ENCODE measurements at regions not wholly inside any gene's neighbourhood (a gene's known extent, or its start where the extent isn't known, plus 50 kb on each side); places are given as distances from the start of the nearest gene placed in this dataset.
"Not testable (repeated sequence)": the region's sequence is repeated elsewhere in the genome, so short reads cannot be mapped to it uniquely, and the experiment has no call there.

DNA sequence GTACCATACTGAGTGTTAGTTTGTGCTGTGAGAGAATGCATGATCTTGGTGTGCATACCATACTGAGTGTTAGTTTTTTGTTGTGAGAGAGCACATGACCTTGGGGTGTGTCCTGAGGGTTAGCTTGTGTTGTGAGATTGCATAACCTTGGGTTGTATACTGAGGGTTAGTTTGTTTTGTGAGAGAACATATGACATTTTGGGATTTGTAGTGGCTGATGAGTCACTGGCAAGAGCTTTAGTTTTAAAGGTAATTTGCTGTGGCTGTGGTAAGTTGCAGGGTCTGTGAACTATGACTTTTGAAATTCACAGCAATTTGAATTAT, 1068.3 kb upstream of the EDIL3 start:
- Histone ChIP-seq H3K9me3 (ENCODE audit: severe bottlenecking) (no peaks in the 10 kb centered on the region), H3K36me3 (ENCODE audit: low read depth) (no peaks in the 10 kb centered on the region), H3K4me1 (ENCODE audit: insufficient read depth, poor library complexity, severe bottlenecking) (no peaks in the 10 kb centered on the region), H3K4me3 (ENCODE audit: severe bottlenecking) (no peak overlapping the region), H3K27me3 (ENCODE audit: insufficient read depth, poor library complexity, severe bottlenecking) (peaks cover 4% of the 10 kb centered on the region), H3K27ac (ENCODE audit: poor library complexity, severe bottlenecking) (no peak overlapping the region)
- ATAC-seq (ENCODE audit: low read depth) (no peak), DNase-seq (ENCODE audit: low spot score) (no peak)
- TF ChIP-seq, protein P1, sequence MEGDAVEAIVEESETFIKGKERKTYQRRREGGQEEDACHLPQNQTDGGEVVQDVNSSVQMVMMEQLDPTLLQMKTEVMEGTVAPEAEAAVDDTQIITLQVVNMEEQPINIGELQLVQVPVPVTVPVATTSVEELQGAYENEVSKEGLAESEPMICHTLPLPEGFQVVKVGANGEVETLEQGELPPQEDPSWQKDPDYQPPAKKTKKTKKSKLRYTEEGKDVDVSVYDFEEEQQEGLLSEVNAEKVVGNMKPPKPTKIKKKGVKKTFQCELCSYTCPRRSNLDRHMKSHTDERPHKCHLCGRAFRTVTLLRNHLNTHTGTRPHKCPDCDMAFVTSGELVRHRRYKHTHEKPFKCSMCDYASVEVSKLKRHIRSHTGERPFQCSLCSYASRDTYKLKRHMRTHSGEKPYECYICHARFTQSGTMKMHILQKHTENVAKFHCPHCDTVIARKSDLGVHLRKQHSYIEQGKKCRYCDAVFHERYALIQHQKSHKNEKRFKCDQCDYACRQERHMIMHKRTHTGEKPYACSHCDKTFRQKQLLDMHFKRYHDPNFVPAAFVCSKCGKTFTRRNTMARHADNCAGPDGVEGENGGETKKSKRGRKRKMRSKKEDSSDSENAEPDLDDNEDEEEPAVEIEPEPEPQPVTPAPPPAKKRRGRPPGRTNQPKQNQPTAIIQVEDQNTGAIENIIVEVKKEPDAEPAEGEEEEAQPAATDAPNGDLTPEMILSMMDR (IDR thresholded peaks at IDR 0.05; ENCODE audit: poor library complexity, severe bottlenecking): no peak

DNA sequence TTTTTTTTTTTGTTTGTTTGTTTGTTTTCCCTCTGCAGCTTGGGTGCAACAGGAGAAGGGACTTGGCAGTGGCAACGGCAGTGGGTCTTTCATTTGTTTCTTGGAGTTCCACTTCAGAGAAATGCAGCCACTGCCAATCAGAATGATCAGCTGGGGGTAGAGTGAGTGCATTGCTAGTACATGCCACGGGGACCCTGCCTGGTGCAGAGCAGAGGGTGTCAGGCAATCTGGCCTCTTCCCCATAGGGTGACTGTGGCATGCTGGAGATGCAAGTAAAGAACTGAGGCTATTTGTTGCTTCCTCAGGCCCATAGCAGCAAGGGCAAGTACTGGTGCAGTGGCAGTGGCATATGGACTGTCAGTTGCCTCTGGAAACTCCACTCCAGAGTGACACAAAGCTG, 1073.6 kb upstream of the EDIL3 start:
- no peaks in the 10 kb centered on the region for H3K4me1 ChIP-seq (ENCODE audit: insufficient read depth, poor library complexity, severe bottlenecking)
- no peaks in the 10 kb centered on the region for H3K36me3 ChIP-seq (ENCODE audit: low read depth)
- no peak for DNase-seq (ENCODE audit: low spot score)
- no peak overlapping the region for H3K4me3 ChIP-seq (ENCODE audit: severe bottlenecking)
- H3K27ac ChIP-seq (ENCODE audit: poor library complexity, severe bottlenecking): no peak overlapping the region
- peaks cover 4% of the 10 kb centered on the region for H3K27me3 ChIP-seq (ENCODE audit: insufficient read depth, poor library complexity, severe bottlenecking)
- TF ChIP-seq, protein P1 (IDR thresholded peaks at IDR 0.05; ENCODE audit: poor library complexity, severe bottlenecking): no peak
- no peak for ATAC-seq (ENCODE audit: low read depth)
- no peaks in the 10 kb centered on the region for H3K9me3 ChIP-seq (ENCODE audit: severe bottlenecking)

DNA sequence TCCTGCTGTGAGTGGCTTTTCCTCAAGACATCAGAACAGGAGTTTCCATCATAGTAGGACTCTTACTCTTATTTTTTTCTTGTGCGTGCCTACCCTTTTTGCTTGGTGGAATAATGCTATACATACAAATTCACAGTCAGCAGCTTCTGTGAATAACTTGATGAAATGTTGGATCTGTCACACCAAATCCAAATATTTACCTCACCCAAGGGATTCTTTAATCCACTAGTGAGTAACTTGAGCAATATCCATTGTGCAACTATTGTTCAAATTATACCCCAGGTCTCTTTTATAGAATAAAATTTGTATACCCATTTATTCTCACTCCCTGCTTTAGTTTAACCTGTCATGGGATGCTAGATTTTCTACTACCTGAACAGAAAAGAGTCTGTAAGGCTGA, 1078.3 kb upstream of the EDIL3 start:
- H3K27me3 ChIP-seq (ENCODE audit: insufficient read depth, poor library complexity, severe bottlenecking): peaks cover 4% of the 10 kb centered on the region
- DNase-seq (ENCODE audit: low spot score): no peak
- TF ChIP-seq, protein P1 (IDR thresholded peaks at IDR 0.05; ENCODE audit: poor library complexity, severe bottlenecking): no peak
- no peak for ATAC-seq (ENCODE audit: low read depth)
- H3K4me1 ChIP-seq (ENCODE audit: insufficient read depth, poor library complexity, severe bottlenecking): no peaks in the 10 kb centered on the region
- H3K36me3 ChIP-seq (ENCODE audit: low read depth): no peaks in the 10 kb centered on the region
- H3K27ac ChIP-seq (ENCODE audit: poor library complexity, severe bottlenecking): no peak overlapping the region
- H3K4me3 ChIP-seq (ENCODE audit: severe bottlenecking): no peak overlapping the region
- H3K9me3 ChIP-seq (ENCODE audit: severe bottlenecking): no peaks in the 10 kb centered on the region

- Histone ChIP-seq H3K27ac (ENCODE audit: poor library complexity, severe bottlenecking) (no peak overlapping the region), H3K9me3 (ENCODE audit: severe bottlenecking) (no peaks in the 10 kb centered on the region), H3K4me3 (ENCODE audit: severe bottlenecking) (no peak overlapping the region), H3K4me1 (ENCODE audit: insufficient read depth, poor library complexity, severe bottlenecking) (no peaks in the 10 kb centered on the region), H3K27me3 (ENCODE audit: insufficient read depth, poor library complexity, severe bottlenecking) (peaks cover 4% of the 10 kb centered on the region), H3K36me3 (ENCODE audit: low read depth) (no peaks in the 10 kb centered on the region)
- ATAC-seq (ENCODE audit: low read depth) (no peak), DNase-seq (ENCODE audit: low spot score) (no peak)
- TF ChIP-seq, protein P1 (IDR thresholded peaks at IDR 0.05; ENCODE audit: poor library complexity, severe bottlenecking): no peak
Observed at GRCh38 chr5:85466423-85466822, 1081.7 kb upstream of the EDIL3 start.

DNA sequence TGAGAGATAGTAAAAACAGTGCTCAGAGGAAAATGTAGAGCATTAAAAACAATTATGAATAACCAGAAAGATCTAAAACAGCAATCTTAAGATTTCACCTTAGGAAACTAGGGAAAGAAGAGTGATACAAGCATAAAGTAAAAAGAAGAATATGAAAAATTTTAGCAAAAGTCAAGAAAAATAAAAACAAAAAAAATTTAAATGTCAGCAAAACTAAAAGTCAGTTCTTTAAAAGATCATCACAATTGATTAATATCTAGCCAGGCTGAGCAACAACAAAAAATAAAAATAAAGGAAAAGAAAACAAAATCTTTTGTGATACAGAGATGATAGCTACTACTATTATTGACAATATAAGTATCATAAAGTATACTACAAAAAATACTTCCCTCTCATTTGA, 1088.1 kb upstream of the EDIL3 start:
- no peaks in the 10 kb centered on the region for H3K27me3 ChIP-seq (ENCODE audit: insufficient read depth, poor library complexity, severe bottlenecking)
- no peaks in the 10 kb centered on the region for H3K36me3 ChIP-seq (ENCODE audit: low read depth)
- ATAC-seq (ENCODE audit: low read depth) (no peak), DNase-seq (ENCODE audit: low spot score) (no peak)
- no peak overlapping the region for H3K4me3 ChIP-seq (ENCODE audit: severe bottlenecking)
- no peaks in the 10 kb centered on the region for H3K4me1 ChIP-seq (ENCODE audit: insufficient read depth, poor library complexity, severe bottlenecking)
- TF ChIP-seq, protein P1 (IDR thresholded peaks at IDR 0.05; ENCODE audit: poor library complexity, severe bottlenecking): no peak
- no peaks in the 10 kb centered on the region for H3K9me3 ChIP-seq (ENCODE audit: severe bottlenecking)
- no peak overlapping the region for H3K27ac ChIP-seq (ENCODE audit: poor library complexity, severe bottlenecking)

DNA sequence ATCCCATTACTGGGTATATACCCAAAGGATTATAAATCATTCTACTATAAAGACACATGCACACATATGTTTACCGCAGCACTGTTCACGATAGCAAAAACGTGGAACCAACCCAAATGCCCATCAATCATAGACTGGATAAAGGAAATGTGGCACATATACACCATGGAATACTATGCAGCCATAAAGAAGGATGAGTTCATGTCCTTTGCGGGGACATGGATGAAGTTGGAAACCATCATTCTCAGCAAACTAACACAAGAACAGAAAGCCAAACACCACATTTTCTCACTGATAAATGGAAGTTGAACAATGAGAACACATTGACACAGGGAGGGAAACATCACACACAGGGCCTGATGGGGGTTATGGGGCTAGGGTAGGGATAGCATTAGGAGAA, 1090.5 kb upstream of the EDIL3 start:
- H3K36me3 ChIP-seq (ENCODE audit: low read depth); H3K4me3 ChIP-seq (ENCODE audit: severe bottlenecking); DNase-seq (ENCODE audit: low spot score); H3K27ac ChIP-seq (ENCODE audit: poor library complexity, severe bottlenecking); H3K9me3 ChIP-seq (ENCODE audit: severe bottlenecking); H3K4me1 ChIP-seq (ENCODE audit: insufficient read depth, poor library complexity, severe bottlenecking); ATAC-seq (ENCODE audit: low read depth); H3K27me3 ChIP-seq (ENCODE audit: insufficient read depth, poor library complexity, severe bottlenecking): not testable (repeated sequence)

Data from RWPE2 (cell line).